ENCODE measurements at regions not wholly inside any gene's neighbourhood (a gene's known extent, or its start where the extent isn't known, plus 50 kb on each side); places are given as distances from the start of the nearest gene placed in this dataset.

DNA sequence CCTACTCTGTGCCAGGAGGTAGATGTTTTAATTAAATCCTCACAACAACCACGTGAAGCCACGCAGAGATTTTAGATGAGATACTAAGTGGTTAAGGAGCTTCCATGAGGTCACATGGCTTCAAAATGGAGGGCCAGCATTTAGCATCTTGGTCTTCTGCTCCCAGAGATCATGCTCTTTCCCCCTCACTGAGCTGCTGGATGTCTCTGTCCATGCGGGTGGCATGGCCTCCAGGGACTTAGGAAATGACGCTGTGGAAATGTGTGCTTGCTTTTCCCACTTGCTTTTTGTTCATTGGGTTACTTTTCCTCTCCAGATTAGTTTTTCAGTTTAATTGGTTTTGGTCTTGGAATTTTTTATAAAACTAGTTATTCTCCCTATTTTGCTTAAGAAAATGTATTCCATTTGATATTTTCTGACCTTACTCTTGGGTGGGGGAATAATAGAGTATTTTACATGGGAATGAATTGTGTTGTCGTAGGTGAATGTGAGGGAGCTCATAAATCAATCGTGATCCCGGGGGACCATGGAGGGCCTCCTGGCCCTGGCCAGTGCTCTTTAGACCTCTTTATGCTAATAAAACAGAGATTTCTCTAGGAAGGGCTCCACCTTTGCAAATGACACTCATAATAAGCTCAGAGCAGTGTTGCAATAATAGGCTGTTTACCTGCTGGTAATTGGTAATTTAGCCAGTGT is 376.0 kb upstream of the ONECUT1 start:
- TF ChIP-seq REST (IDR thresholded peaks at IDR 0.05; ENCODE audit: insufficient read depth in 1 of 2, low read depth in 2 of 2, low read length in 1 of 2) = no peak
- TF ChIP-seq, protein P1, sequence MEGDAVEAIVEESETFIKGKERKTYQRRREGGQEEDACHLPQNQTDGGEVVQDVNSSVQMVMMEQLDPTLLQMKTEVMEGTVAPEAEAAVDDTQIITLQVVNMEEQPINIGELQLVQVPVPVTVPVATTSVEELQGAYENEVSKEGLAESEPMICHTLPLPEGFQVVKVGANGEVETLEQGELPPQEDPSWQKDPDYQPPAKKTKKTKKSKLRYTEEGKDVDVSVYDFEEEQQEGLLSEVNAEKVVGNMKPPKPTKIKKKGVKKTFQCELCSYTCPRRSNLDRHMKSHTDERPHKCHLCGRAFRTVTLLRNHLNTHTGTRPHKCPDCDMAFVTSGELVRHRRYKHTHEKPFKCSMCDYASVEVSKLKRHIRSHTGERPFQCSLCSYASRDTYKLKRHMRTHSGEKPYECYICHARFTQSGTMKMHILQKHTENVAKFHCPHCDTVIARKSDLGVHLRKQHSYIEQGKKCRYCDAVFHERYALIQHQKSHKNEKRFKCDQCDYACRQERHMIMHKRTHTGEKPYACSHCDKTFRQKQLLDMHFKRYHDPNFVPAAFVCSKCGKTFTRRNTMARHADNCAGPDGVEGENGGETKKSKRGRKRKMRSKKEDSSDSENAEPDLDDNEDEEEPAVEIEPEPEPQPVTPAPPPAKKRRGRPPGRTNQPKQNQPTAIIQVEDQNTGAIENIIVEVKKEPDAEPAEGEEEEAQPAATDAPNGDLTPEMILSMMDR (IDR thresholded peaks at IDR 0.05) = no peak
- no peak for TF ChIP-seq TCF7L2 (IDR thresholded peaks at IDR 0.05; ENCODE audit: low read depth, low read length)
- no peak for TF ChIP-seq SIN3A (IDR thresholded peaks at IDR 0.05; ENCODE audit: borderline replicate concordance, insufficient read depth, low read depth, low read length)
- no peak for TF ChIP-seq POLR2AphosphoS5 (IDR thresholded peaks at IDR 0.05; ENCODE audit: low read depth, low read length)
